T-helper 1 cell (primary cell): ENCODE measurements at regions not wholly inside any gene's neighbourhood (a gene's known extent, or its start where the extent isn't known, plus 50 kb on each side); places are given as distances from the start of the nearest gene placed in this dataset.
"Not testable (repeated sequence)": the region's sequence is repeated elsewhere in the genome, so short reads cannot be mapped to it uniquely, and the experiment has no call there.

Source experiments
- DNase-seq, 5 donors: peaks; one replicate each; pipeline ENCODE4 v3.0.0-alpha.2; 2012 to 2020

- DNase-seq, result peak in 1 of 5 donors; percentile 72
Observed at GRCh38 chr6:144544266-144544830, 259.2 kb downstream of the UTRN start.

- DNase-seq, result no peak
Observed at GRCh38 chr6:144546807-144547206, 261.7 kb downstream of the UTRN start.

- DNase-seq, result no peak
Observed at GRCh38 chr6:144547409-144547808, 262.3 kb downstream of the UTRN start.

- DNase-seq, result no peak
Observed at GRCh38 chr6:144548536-144548935, 263.4 kb downstream of the UTRN start.

- no peak for DNase-seq
Observed at GRCh38 chr6:144549837-144550747, 265.0 kb downstream of the UTRN start.

- no peak for DNase-seq
Observed at GRCh38 chr6:144551339-144551738, 266.2 kb downstream of the UTRN start.

- DNase-seq, result no peak
Observed at GRCh38 chr6:144555066-144555465, 269.9 kb downstream of the UTRN start.

- peak in 4 of 5 donors; percentile 6 to 80 (median 10) for DNase-seq
Observed at GRCh38 chr6:144559865-144560593, 274.9 kb downstream of the UTRN start.

GRCh38 chr6:144561455-144562043, 276.4 kb downstream of the UTRN start:
- peak in 1 of 5 donors; percentile 37 for DNase-seq

GRCh38 chr6:144564202-144564601, 279.1 kb downstream of the UTRN start:
- no peak for DNase-seq

- DNase-seq, result peak in 1 of 5 donors; percentile 62
Observed at GRCh38 chr6:144566868-144567615, 281.9 kb downstream of the UTRN start.

GRCh38 chr6:144568241-144568640, 283.1 kb downstream of the UTRN start:
- no peak for DNase-seq

GRCh38 chr6:144572541-144572940, 287.4 kb downstream of the UTRN start:
- not testable (repeated sequence) for DNase-seq

- DNase-seq, result no peak
Observed at GRCh38 chr6:144574796-144575195, 289.7 kb downstream of the UTRN start.

GRCh38 chr6:144575327-144575726, 290.2 kb downstream of the UTRN start:
- no peak for DNase-seq

- DNase-seq, result no peak
Observed at GRCh38 chr6:144576871-144577270, 291.7 kb downstream of the UTRN start.

- no peak for DNase-seq
Observed at GRCh38 chr6:144578385-144579350, 293.5 kb downstream of the UTRN start.

GRCh38 chr6:144580039-144580438, 294.9 kb downstream of the UTRN start:
- peak in 1 of 5 donors; percentile 67 for DNase-seq

GRCh38 chr6:144580771-144581170, 295.6 kb downstream of the UTRN start:
- no peak for DNase-seq

GRCh38 chr6:144581812-144582537, 296.8 kb downstream of the UTRN start:
- peak in 1 of 5 donors; percentile 53 for DNase-seq
